ENCODE measurements at regions not wholly inside any gene's neighbourhood (a gene's known extent, or its start where the extent isn't known, plus 50 kb on each side); places are given as distances from the start of the nearest gene placed in this dataset.
"Not testable (repeated sequence)": the region's sequence is repeated elsewhere in the genome, so short reads cannot be mapped to it uniquely, and the experiment has no call there.

DNA sequence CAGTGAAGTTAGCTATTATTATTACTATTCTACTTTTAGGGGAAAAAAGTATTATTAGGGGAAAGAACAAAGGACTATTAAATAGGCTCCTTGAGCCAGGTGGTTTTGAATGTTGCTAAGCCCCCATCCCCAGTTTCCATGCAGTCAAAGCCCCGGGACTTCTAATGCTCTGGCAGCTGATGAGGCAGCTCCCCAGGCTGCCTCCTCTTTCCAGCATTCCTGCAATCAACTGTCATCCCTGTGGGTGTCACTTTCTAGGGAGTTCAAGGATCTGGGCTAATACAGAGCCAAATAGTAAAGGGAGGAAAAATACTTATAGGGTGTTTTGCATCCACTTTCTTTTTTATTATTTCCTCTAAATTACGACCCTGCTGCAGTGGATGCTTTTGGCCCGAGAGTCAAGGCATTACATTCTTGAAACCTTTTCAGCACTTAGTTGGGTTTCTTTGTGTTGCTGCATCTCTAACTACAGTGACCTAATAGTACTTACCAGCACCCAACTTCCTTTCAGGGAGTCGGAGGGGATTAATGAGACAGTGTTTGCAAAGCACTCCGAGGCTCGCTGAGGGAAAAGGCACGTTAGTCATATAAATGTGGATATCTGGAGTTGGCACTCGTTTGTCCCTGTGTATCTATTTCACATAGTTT is 303.9 kb upstream of the MAP3K7 start:
- H3K9me3 ChIP-seq (ENCODE audit: insufficient read depth, low read length), result no peaks in the 10 kb centered on the region
- TF ChIP-seq, protein P1, sequence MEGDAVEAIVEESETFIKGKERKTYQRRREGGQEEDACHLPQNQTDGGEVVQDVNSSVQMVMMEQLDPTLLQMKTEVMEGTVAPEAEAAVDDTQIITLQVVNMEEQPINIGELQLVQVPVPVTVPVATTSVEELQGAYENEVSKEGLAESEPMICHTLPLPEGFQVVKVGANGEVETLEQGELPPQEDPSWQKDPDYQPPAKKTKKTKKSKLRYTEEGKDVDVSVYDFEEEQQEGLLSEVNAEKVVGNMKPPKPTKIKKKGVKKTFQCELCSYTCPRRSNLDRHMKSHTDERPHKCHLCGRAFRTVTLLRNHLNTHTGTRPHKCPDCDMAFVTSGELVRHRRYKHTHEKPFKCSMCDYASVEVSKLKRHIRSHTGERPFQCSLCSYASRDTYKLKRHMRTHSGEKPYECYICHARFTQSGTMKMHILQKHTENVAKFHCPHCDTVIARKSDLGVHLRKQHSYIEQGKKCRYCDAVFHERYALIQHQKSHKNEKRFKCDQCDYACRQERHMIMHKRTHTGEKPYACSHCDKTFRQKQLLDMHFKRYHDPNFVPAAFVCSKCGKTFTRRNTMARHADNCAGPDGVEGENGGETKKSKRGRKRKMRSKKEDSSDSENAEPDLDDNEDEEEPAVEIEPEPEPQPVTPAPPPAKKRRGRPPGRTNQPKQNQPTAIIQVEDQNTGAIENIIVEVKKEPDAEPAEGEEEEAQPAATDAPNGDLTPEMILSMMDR (IDR thresholded peaks at IDR 0.05; ENCODE audit: low read depth, low read length), result no peak
- no peak for TF ChIP-seq EZH2phosphoT487 (IDR thresholded peaks at IDR 0.05; ENCODE audit: low read depth)
- H3K9ac ChIP-seq (ENCODE audit: low read length), result no peak overlapping the region
- no peak overlapping the region for H2AFZ ChIP-seq (ENCODE audit: low read depth, low read length)
- H3K79me2 ChIP-seq (ENCODE audit: low read length), result no peaks in the 10 kb centered on the region
- H4K20me1 ChIP-seq (ENCODE audit: insufficient read depth, low read length), result no peaks in the 10 kb centered on the region
- no peaks in the 10 kb centered on the region for H3K4me1 ChIP-seq (ENCODE audit: low read length)
- H3K27me3 ChIP-seq (ENCODE audit: low read depth, low read length), result no peaks in the 10 kb centered on the region
- no peaks in the 10 kb centered on the region for H3K36me3 ChIP-seq (replicated peaks; ENCODE audit: low read depth, low read length)
- H3K4me2 ChIP-seq (ENCODE audit: low read length), result no peak overlapping the region
- no peak overlapping the region for H3K4me3 ChIP-seq (ENCODE audit: low read length)
- no peak overlapping the region for H3K27ac ChIP-seq (ENCODE audit: low read length)

GRCh38 chr6:90887764-90888163 is 300.9 kb upstream of the MAP3K7 start:
- Histone ChIP-seq H3K9ac (ENCODE audit: low read length) (no peak overlapping the region), H3K4me3 (ENCODE audit: low read length) (no peak overlapping the region), H3K4me1 (ENCODE audit: low read length) (no peaks in the 10 kb centered on the region), H3K4me2 (ENCODE audit: low read length) (no peak overlapping the region), H3K9me3 (ENCODE audit: insufficient read depth, low read length) (no peaks in the 10 kb centered on the region), H3K36me3 (replicated peaks; ENCODE audit: low read depth, low read length) (no peaks in the 10 kb centered on the region), H3K27me3 (ENCODE audit: low read depth, low read length) (no peaks in the 10 kb centered on the region), H4K20me1 (ENCODE audit: insufficient read depth, low read length) (no peaks in the 10 kb centered on the region), H3K79me2 (ENCODE audit: low read length) (no peaks in the 10 kb centered on the region), H2AFZ (ENCODE audit: low read depth, low read length) (no peak overlapping the region), H3K27ac (ENCODE audit: low read length) (no peak overlapping the region)
- TF ChIP-seq EZH2phosphoT487 (IDR thresholded peaks at IDR 0.05; ENCODE audit: low read depth), result no peak

DNA sequence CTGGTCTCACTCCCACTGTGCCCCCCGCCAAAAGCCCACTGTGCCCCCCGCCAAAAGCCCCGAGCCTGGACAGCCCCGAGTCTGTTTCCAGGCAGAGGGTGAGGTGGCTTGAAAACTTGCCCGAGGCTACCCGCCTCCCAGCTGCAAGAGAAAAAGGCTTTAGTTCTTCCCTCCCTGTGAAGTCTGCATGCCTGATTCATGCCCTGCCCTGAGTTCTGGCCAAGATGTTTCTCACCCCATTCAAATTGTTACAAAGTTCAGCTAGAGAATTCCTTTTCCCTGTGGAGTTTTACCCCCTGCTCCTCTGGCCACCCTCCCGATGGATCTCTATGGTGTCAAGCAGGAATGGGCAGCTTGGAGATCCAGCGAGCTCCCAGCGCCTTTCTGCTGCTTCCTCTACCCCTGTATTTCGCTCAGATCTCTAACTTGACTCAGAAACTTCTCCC is 298.8 kb upstream of the MAP3K7 start:
- Histone ChIP-seq H3K9me3 (ENCODE audit: insufficient read depth, low read length) (no peaks in the 10 kb centered on the region), H3K4me3 (ENCODE audit: low read length) (no peak overlapping the region), H3K79me2 (ENCODE audit: low read length) (no peaks in the 10 kb centered on the region), H3K9ac (ENCODE audit: low read length) (no peak overlapping the region), H4K20me1 (ENCODE audit: insufficient read depth, low read length) (no peaks in the 10 kb centered on the region), H3K36me3 (replicated peaks; ENCODE audit: low read depth, low read length) (no peaks in the 10 kb centered on the region), H3K27me3 (ENCODE audit: low read depth, low read length) (no peaks in the 10 kb centered on the region), H2AFZ (ENCODE audit: low read depth, low read length) (no peak overlapping the region), H3K4me1 (ENCODE audit: low read length) (no peaks in the 10 kb centered on the region), H3K4me2 (ENCODE audit: low read length) (no peak overlapping the region), H3K27ac (ENCODE audit: low read length) (no peak overlapping the region)
- no peak for TF ChIP-seq EZH2phosphoT487 (IDR thresholded peaks at IDR 0.05; ENCODE audit: low read depth)
- TF ChIP-seq, protein P1 (IDR thresholded peaks at IDR 0.05; ENCODE audit: low read depth, low read length), result no peak

DNA sequence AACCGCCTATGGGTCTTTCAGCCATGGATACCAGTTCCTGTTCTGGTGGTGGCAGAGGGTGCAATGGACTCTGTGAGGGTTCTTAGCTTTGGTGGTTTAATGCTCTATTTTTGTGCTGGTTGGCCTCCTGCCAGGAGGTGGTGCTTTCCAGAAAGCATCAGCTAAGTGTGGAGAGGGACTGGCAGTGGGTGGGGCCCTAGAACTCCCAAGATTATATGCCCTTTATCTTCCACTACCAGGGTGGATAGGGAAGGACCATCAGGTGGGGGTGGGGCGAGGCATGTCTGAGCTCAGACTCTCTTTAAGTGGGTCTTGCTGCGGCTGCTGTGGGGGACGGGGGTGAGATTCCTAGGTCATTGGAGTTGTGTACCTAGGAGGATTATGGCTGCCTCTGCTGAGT is 298.3 kb upstream of the MAP3K7 start:
- H3K4me2 ChIP-seq (ENCODE audit: low read length); H3K4me1 ChIP-seq (ENCODE audit: low read length); H3K27ac ChIP-seq (ENCODE audit: low read length); H3K36me3 ChIP-seq (replicated peaks; ENCODE audit: low read depth, low read length); H2AFZ ChIP-seq (ENCODE audit: low read depth, low read length); H3K9ac ChIP-seq (ENCODE audit: low read length); H3K4me3 ChIP-seq (ENCODE audit: low read length); H3K79me2 ChIP-seq (ENCODE audit: low read length); H4K20me1 ChIP-seq (ENCODE audit: insufficient read depth, low read length); H3K27me3 ChIP-seq (ENCODE audit: low read depth, low read length); H3K9me3 ChIP-seq (ENCODE audit: insufficient read depth, low read length): not testable (repeated sequence)

DNA sequence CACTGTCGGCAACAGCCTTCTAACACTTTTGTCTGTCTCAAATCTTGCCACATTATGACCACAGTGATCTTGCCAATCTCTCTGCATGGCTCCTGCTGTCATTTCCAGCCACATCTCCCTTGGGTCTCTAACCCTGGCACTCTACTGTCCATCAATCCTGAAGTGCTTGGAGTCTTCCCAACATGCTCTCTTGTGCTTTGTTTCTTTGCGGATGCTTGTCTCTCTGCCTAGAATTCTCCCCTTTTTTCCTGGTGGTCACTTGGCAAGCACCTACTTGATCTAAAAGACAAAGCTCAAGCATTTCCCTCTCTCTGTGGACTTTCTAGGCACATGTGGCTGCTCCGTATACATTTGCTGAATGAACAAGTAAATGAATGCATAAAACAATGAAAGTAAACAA is 290.7 kb upstream of the MAP3K7 start:
- Histone ChIP-seq H3K9me3 (ENCODE audit: insufficient read depth, low read length) (no peaks in the 10 kb centered on the region), H2AFZ (ENCODE audit: low read depth, low read length) (no peak overlapping the region), H4K20me1 (ENCODE audit: insufficient read depth, low read length) (no peaks in the 10 kb centered on the region), H3K27me3 (ENCODE audit: low read depth, low read length) (peaks cover 17% of the 10 kb centered on the region), H3K4me1 (ENCODE audit: low read length) (peaks cover 9% of the 10 kb centered on the region), H3K9ac (ENCODE audit: low read length) (no peak overlapping the region), H3K4me3 (ENCODE audit: low read length) (no peak overlapping the region), H3K79me2 (ENCODE audit: low read length) (no peaks in the 10 kb centered on the region), H3K4me2 (ENCODE audit: low read length) (no peak overlapping the region), H3K36me3 (replicated peaks; ENCODE audit: low read depth, low read length) (no peaks in the 10 kb centered on the region), H3K27ac (ENCODE audit: low read length) (no peak overlapping the region)
- TF ChIP-seq, protein P1 (IDR thresholded peaks at IDR 0.05; ENCODE audit: low read depth, low read length), result no peak

Measured in OCI-LY3 (cell line).